HG03558 (cell line): ENCODE measurements at regions not wholly inside any gene's neighbourhood (a gene's known extent, or its start where the extent isn't known, plus 50 kb on each side); places are given as distances from the start of the nearest gene placed in this dataset.

Experiments
- ATAC-seq: cut with Tn5 transposase; IDR thresholded peaks from one replicate; pipeline ENCODE4 v1.9.1; 2021; ENCODE audit warnings: moderate number of reproducible peaks; ENCODE audit not compliant: unreplicated experiment; ENCODE audit errors: extremely low read depth

- no peak for ATAC-seq
Measured at GRCh38 chr9:107386396-107386795, 103.2 kb downstream of the KLF4 start.
